Ovary (tissue), 3 donors: ENCODE measurements at regions not wholly inside any gene's neighbourhood (a gene's known extent, or its start where the extent isn't known, plus 50 kb on each side); places are given as distances from the start of the nearest gene placed in this dataset.

ENCODE experiments used
- EP300 ChIP-seq: sonication (generic); formaldehyde crosslinking; IDR thresholded peaks from one replicate; pipeline ENCODE4 v1.6.1; 2017; ENCODE audit warnings: antibody characterized with exemption
- POLR2A ChIP-seq: fragments of 450-650 bp; IDR thresholded peaks from one replicate; pipeline ENCODE4 v1.6.1; 2017; ENCODE audit warnings: antibody characterized with exemption, mild to moderate bottlenecking, moderate library complexity
- TF ChIP-seq, protein P1 (sequence below), 3 donors: fragments of 450-650 bp in 2 of 3; fragments of 200-600 bp in 1 of 3; IDR thresholded peaks; one replicate each; pipeline versions ENCODE4 v1.5.1 to v1.8.0; 2016 to 2022; ENCODE audit warnings: antibody characterized with exemption in 3 of 3, mild to moderate bottlenecking in 1 of 3
- donor health status: DM: no; HTN: no; CAD: no.

DNA sequence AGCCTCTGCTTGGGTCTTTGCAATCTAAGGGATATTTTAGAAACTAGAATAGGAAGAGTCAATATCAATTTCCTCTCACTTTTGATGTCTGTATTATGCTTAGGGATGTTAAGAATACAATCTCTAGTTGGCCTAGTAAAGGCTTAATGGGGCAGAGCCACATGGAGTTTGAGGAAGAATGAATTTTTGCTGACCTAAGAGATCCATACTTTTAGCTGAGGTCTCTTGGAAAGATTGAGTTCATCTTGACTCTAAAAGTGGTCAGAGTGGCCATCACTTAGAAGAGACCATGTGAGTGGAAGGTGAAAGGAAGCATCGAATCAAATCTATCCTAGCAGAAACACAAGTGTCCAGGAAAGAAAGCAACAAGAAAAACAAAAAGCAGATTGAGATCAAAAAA, 92.2 kb upstream of the SLC28A3 start:
- TF ChIP-seq, protein P1, sequence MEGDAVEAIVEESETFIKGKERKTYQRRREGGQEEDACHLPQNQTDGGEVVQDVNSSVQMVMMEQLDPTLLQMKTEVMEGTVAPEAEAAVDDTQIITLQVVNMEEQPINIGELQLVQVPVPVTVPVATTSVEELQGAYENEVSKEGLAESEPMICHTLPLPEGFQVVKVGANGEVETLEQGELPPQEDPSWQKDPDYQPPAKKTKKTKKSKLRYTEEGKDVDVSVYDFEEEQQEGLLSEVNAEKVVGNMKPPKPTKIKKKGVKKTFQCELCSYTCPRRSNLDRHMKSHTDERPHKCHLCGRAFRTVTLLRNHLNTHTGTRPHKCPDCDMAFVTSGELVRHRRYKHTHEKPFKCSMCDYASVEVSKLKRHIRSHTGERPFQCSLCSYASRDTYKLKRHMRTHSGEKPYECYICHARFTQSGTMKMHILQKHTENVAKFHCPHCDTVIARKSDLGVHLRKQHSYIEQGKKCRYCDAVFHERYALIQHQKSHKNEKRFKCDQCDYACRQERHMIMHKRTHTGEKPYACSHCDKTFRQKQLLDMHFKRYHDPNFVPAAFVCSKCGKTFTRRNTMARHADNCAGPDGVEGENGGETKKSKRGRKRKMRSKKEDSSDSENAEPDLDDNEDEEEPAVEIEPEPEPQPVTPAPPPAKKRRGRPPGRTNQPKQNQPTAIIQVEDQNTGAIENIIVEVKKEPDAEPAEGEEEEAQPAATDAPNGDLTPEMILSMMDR (IDR thresholded peaks at IDR 0.05): no peak
- TF ChIP-seq EP300: no peak
- no peak for TF ChIP-seq POLR2A
